ENCODE measurements at regions not wholly inside any gene's neighbourhood (a gene's known extent, or its start where the extent isn't known, plus 50 kb on each side); places are given as distances from the start of the nearest gene placed in this dataset.

DNA sequence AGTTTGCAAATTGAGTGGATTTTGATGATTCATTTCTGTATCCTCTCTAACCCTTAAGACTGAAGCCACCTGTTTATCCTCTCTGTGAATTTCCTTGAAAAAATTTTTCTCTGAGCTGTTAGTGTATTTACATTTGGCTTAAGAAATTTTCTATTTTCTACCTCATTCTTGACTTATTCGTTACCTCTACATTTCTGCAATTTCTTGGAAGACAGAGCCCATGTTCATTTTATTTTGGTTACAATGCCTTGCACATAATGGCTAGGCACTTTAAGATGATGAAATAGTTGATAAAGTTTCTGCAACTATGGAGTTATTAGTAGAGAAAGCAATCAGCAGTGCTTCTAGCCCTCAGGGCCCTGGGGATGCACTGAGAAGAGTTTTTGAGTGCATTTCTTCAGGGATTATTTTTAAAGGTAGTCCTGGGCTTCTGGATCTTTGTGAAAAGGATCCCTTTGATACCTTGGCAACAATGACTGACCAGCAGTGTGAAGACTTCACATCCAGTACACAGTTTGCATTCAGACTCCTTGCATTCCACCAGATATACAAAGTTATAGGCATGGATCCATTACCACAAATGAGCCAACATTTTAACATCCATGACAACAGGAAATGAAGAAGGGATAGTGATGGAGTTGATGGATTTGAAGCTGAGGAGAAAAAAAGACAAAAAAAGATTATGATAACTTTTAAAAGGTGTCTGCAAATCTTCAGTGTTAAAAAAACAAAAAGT lies 68.2 kb downstream of the CH25H start:
- TF ChIP-seq SUZ12 (IDR thresholded peaks at IDR 0.05) (no peak), ARNT (IDR thresholded peaks at IDR 0.05) (no peak)

All from HEK293T (cell line).